HepG2 (cell line): ENCODE measurements at regions not wholly inside any gene's neighbourhood (a gene's known extent, or its start where the extent isn't known, plus 50 kb on each side); places are given as distances from the start of the nearest gene placed in this dataset.

Experiments
- ATAC-seq: fragments of 200-7000 bp; cut with Tn5 transposase; 3 replicates; pipeline ENCODE4 v1.9.1; 2020; ENCODE audit warnings: mild to moderate bottlenecking, moderate library complexity
- BruUV-seq: library from RNA; stranded (reverse); fragments of 400-500 nt; replicated peaks from 2 replicates; lab custom pipeline; 2021; lab: Mats Ljungman, UMichigan
- CTCF ChIA-PET: fragments of 300-600 bp; formaldehyde crosslinking; extraction: SDS; loops from one replicate; lab custom pipeline; 2021; ENCODE audit warnings: low total read pairs, inconsistent platforms, low intra/inter-chr PET ratio; lab: Yijun Ruan, JAX
- POLR2A ChIA-PET: fragments of 350-600 bp; sonication (Branson Sonifier 250); formaldehyde crosslinking; loops from one replicate; lab custom pipeline; 2020; ENCODE audit warnings: antibody characterized with exemption, inconsistent platforms; lab: Yijun Ruan, JAX
- DNase-seq: peaks from one replicate; pipeline ENCODE4 v3.0.0-alpha.2; 2015; ENCODE audit warnings: low spot score
- FAIRE-seq: peaks from 3 replicates; lab custom pipeline; 2011; peaks lifted over from hg19 to GRCh38; lab: Jason Lieb, UNC
- H2AFZ ChIP-seq: one replicate; pipeline ENCODE4 v1.6.1; 2011; ENCODE audit warnings: low read length, inconsistent platforms
- H3K27ac ChIP-seq: fragments of 300-600 bp; 3 replicates; pipeline ENCODE4 v1.8.0; 2011; ENCODE audit warnings: mixed run types, mild to moderate bottlenecking, mixed read lengths, low read length, inconsistent platforms; ENCODE audit not compliant: insufficient read depth; ENCODE audit errors: extremely low read length
- H3K27me3 ChIP-seq, 2 experiments: fragments of 200-600 bp in 1 of 2; 2 replicates in 1 of 2; 3 replicates in 1 of 2; pipeline versions ENCODE4 v1.6.0 to v1.8.0; 2011; ENCODE audit warnings: low read length in 2 of 2, mild to moderate bottlenecking in 2 of 2, moderate library complexity in 2 of 2, inconsistent platforms in 1 of 2; ENCODE audit not compliant: insufficient read depth in 2 of 2, control insufficient read depth in 1 of 2
- H3K36me3 ChIP-seq, 2 experiments: fragments of 200-600 bp in 1 of 2; replicated peaks in 1 of 2; 2 replicates in 1 of 2; 3 replicates in 1 of 2; pipeline versions ENCODE4 v1.5.1 to v1.8.0; 2011; ENCODE audit warnings: low read length in 2 of 2, inconsistent platforms in 1 of 2; ENCODE audit not compliant: insufficient read depth in 2 of 2, control insufficient read depth in 1 of 2
- H3K4me1 ChIP-seq: 2 replicates; pipeline ENCODE4 v1.5.1; 2012; ENCODE audit warnings: low read length, inconsistent platforms; ENCODE audit not compliant: insufficient read depth
- H3K4me2 ChIP-seq: 2 replicates; pipeline ENCODE4 v1.6.0; 2011; ENCODE audit warnings: low read depth, low read length, inconsistent platforms
- H3K4me3 ChIP-seq, 3 experiments: fragments of 200-600 bp in 1 of 3; sonication (generic), shearing (Covaris generic) in 1 of 3; replicated peaks in 1 of 3; 2 replicates each; pipeline ENCODE4 v1.5.1; 2011 to 2016; ENCODE audit warnings: low read length in 3 of 3, inconsistent platforms in 2 of 3, low read depth in 2 of 3, mild to moderate bottlenecking in 2 of 3, control low read depth in 1 of 3, mixed read lengths in 1 of 3; ENCODE audit not compliant: insufficient read depth in 1 of 3
- H3K79me2 ChIP-seq: one replicate; pipeline ENCODE4 v1.6.1; 2011; ENCODE audit warnings: low read length, inconsistent platforms; ENCODE audit not compliant: insufficient read depth
- H3K9ac ChIP-seq: 2 replicates; pipeline ENCODE4 v1.6.0; 2011; ENCODE audit warnings: mild to moderate bottlenecking, low read depth, low read length, inconsistent platforms; ENCODE audit not compliant: insufficient read depth
- H3K9me3 ChIP-seq: 2 replicates; pipeline ENCODE4 v1.5.1; 2012; ENCODE audit warnings: mild to moderate bottlenecking, low read length
- H4K20me1 ChIP-seq: 2 replicates; pipeline ENCODE4 v1.6.0; 2011; ENCODE audit warnings: inconsistent platforms, mild to moderate bottlenecking, low read length, moderate library complexity; ENCODE audit not compliant: insufficient read depth
- ATF3 ChIP-seq: sonication (generic); formaldehyde crosslinking; IDR thresholded peaks from 2 replicates; pipeline ENCODE4 v1.4.0; 2020; ENCODE audit warnings: missing genetic modification reagents
- DMAP1 ChIP-seq: IDR thresholded peaks from 2 replicates; pipeline ENCODE4 v1.6.1; 2016
- NFKBIZ ChIP-seq: IDR thresholded peaks from 2 replicates; pipeline ENCODE4 v1.6.1; 2018; ENCODE audit warnings: missing genetic modification reagents, missing compliant biosample characterization
- TCF7 ChIP-seq: sonication (generic); IDR thresholded peaks from 2 replicates; pipeline ENCODE4 v1.6.1; 2016; ENCODE audit warnings: antibody characterized with exemption, low read depth
- ZKSCAN8 ChIP-seq: IDR thresholded peaks from 2 replicates; pipeline ENCODE4 v1.6.1; 2016; ENCODE audit warnings: borderline replicate concordance, missing genetic modification reagents, missing compliant biosample characterization
- ZNF263 ChIP-seq: sonication (generic); formaldehyde crosslinking; IDR thresholded peaks from 2 replicates; pipeline ENCODE4 v1.4.0; 2020; ENCODE audit warnings: missing genetic modification reagents
- ZNF503 ChIP-seq: sonication (generic); formaldehyde crosslinking; IDR thresholded peaks from 2 replicates; pipeline ENCODE4 v1.4.0; 2020; ENCODE audit warnings: missing genetic modification reagents
- WGBS: methylation state at CpG from one replicate; pipeline ENCODE4 v1.1.6; 2017; ENCODE audit warnings: low lambda C conversion rate; 5-methylcytosine and 5-hydroxymethylcytosine counted together
- in situ Hi-C: cut with HindIII; loops from 2 replicates; pipeline ENCODE4 v1.10.0; 2017; ENCODE audit warnings: low pct_unique_long_range_greater_than_20kb; ENCODE audit not compliant: extremely low pct_ligation_motif_present
- intact Hi-C: fragments of 100-400 bp; cut with micrococcal nuclease; formaldehyde crosslinking; loops from one replicate; pipeline ENCODE4 v1.10.0; 2022; ENCODE audit not compliant: unreplicated experiment
- TF ChIP-seq, protein P1 (sequence below): sonication (generic); formaldehyde crosslinking; IDR thresholded peaks from 2 replicates; pipeline ENCODE4 v1.4.0; 2020; ENCODE audit warnings: missing genetic modification reagents, borderline replicate concordance
- TF ChIP-seq, protein P2 (sequence below): sonication (generic); formaldehyde crosslinking; IDR thresholded peaks from 2 replicates; pipeline ENCODE4 v1.9.0; 2022; ENCODE audit warnings: low read depth, missing genetic modification reagents

DNA sequence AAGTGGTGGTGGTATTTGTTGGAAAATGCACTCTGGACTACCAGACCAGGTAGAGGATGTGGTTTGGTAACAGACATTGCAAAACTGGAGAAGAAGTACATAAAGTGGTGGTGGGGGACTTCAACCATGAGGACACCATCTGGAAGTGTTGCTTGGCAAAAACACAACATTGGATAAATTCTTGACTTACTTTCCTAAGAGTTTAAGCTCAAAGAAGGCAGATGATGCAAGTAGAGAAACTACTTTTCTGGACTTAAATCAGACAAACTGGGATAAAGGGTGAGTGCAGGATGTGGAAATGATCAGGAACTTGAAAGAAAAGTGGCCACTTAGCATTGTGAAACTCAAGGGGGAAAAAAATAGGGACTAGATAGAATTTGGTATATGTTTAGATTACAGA lies 487.4 kb downstream of the ZEB2 start (continued):
- TF ChIP-seq, protein P1, sequence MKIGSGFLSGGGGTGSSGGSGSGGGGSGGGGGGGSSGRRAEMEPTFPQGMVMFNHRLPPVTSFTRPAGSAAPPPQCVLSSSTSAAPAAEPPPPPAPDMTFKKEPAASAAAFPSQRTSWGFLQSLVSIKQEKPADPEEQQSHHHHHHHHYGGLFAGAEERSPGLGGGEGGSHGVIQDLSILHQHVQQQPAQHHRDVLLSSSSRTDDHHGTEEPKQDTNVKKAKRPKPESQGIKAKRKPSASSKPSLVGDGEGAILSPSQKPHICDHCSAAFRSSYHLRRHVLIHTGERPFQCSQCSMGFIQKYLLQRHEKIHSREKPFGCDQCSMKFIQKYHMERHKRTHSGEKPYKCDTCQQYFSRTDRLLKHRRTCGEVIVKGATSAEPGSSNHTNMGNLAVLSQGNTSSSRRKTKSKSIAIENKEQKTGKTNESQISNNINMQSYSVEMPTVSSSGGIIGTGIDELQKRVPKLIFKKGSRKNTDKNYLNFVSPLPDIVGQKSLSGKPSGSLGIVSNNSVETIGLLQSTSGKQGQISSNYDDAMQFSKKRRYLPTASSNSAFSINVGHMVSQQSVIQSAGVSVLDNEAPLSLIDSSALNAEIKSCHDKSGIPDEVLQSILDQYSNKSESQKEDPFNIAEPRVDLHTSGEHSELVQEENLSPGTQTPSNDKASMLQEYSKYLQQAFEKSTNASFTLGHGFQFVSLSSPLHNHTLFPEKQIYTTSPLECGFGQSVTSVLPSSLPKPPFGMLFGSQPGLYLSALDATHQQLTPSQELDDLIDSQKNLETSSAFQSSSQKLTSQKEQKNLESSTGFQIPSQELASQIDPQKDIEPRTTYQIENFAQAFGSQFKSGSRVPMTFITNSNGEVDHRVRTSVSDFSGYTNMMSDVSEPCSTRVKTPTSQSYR (CRISPR knock-in tag) = no peak
- TF ChIP-seq, protein P2, sequence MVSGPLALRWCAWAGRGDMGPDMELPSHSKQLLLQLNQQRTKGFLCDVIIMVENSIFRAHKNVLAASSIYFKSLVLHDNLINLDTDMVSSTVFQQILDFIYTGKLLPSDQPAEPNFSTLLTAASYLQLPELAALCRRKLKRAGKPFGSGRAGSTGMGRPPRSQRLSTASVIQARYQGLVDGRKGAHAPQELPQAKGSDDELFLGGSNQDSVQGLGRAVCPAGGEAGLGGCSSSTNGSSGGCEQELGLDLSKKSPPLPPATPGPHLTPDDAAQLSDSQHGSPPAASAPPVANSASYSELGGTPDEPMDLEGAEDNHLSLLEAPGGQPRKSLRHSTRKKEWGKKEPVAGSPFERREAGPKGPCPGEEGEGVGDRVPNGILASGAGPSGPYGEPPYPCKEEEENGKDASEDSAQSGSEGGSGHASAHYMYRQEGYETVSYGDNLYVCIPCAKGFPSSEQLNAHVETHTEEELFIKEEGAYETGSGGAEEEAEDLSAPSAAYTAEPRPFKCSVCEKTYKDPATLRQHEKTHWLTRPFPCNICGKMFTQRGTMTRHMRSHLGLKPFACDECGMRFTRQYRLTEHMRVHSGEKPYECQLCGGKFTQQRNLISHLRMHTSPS (CRISPR knock-in tag) = no peak
- TF ChIP-seq DMAP1 (CRISPR knock-in tag) (no peak), ZNF263 (CRISPR knock-in tag) (no peak), NFKBIZ (CRISPR knock-in tag) (no peak), ZKSCAN8 (CRISPR knock-in tag) (no peak)

GRCh38 chr2:144030791-144031190 lies 489.1 kb downstream of the ZEB2 start:
- Histone ChIP-seq H4K20me1 (no peaks in the 10 kb centered on the region), H3K4me2 (no peak overlapping the region), H3K4me3 (no peak overlapping the region), H3K9me3 (no peaks in the 10 kb centered on the region), H3K36me3 (no peaks in the 10 kb centered on the region), H3K9ac (no peak overlapping the region), H3K27me3 (no peaks in the 10 kb centered on the region), H2AFZ (no peak overlapping the region), H3K4me1 (no peaks in the 10 kb centered on the region), H3K79me2 (no peaks in the 10 kb centered on the region), H3K27ac (no peak overlapping the region)
- CTCF ChIA-PET = no interaction called here
- DNase-seq (no peak), ATAC-seq (no peak), FAIRE-seq (no peak)
- BruUV-seq = no TSS peak
- in situ Hi-C loops = no loop called here
- intact Hi-C loops = no loop called here
- TF ChIP-seq ATF3 (CRISPR knock-in tag) (no peak), ZNF503 (CRISPR knock-in tag) (no peak), TCF7 (no peak)
- WGBS = 53% methylated on average over 5 of the region's 5 CpGs
- POLR2A ChIA-PET = no interaction called here
